A549 (cell line): ENCODE measurements at regions not wholly inside any gene's neighbourhood (a gene's known extent, or its start where the extent isn't known, plus 50 kb on each side); places are given as distances from the start of the nearest gene placed in this dataset.

Experiments used
- ATAC-seq, 2 experiments: fragments of 200-7000 bp in 1 of 2; fragments of >200 bp in 1 of 2; cut with Nextera tagmentation in 1 of 2; cut with Tn5 transposase in 1 of 2; 3 replicates each; pipeline versions ENCODE4 v1.8.0 to v1.9.1; 2018 to 2020; ENCODE audit warnings: mild to moderate bottlenecking in 1 of 2, moderate library complexity in 1 of 2
- CTCF ChIA-PET: fragments of 300-600 bp; sonication (Branson Sonifier 250); formaldehyde crosslinking; extraction: SDS; loops from one replicate; lab custom pipeline; 2021; ENCODE audit warnings: antibody characterized with exemption, inconsistent platforms; lab: Yijun Ruan, JAX
- POLR2A ChIA-PET: fragments of 350-600 bp; formaldehyde crosslinking; extraction: SDS; loops from one replicate; lab custom pipeline; 2021; ENCODE audit warnings: antibody characterized with exemption, inconsistent platforms; lab: Yijun Ruan, JAX
- DNase-seq, 2 experiments: peaks; one replicate each; pipeline versions ENCODE4 v3.0.0 to v3.0.0-alpha.2; 2011 to 2016; ENCODE audit warnings: low read depth in 1 of 2, low spot score in 1 of 2
- FAIRE-seq: peaks from 2 replicates; lab custom pipeline; 2011; peaks lifted over from hg19 to GRCh38; lab: Jason Lieb, UNC
- H3K27ac ChIP-seq, 2 experiments: fragments of >200 bp; sonication (Bioruptor Twin); formaldehyde crosslinking; 3 replicates each; pipeline ENCODE4 v1.5.1; 2016 to 2017
- H3K4me1 ChIP-seq: fragments of >200 bp; sonication (Bioruptor Twin); formaldehyde crosslinking; 3 replicates; pipeline ENCODE4 v1.6.1; 2016
- H3K4me2 ChIP-seq: fragments of >200 bp; sonication (Bioruptor Twin); formaldehyde crosslinking; 3 replicates; pipeline ENCODE4 v1.6.1; 2016
- H3K4me3 ChIP-seq: fragments of >200 bp; sonication (Bioruptor Twin); formaldehyde crosslinking; 3 replicates; pipeline ENCODE4 v1.5.1; 2016
- H3K9me3 ChIP-seq: fragments of >200 bp; sonication (Bioruptor Twin); formaldehyde crosslinking; 3 replicates; pipeline ENCODE4 v1.6.1; 2016
- E2F6 ChIP-seq: IDR thresholded peaks from 2 replicates; pipeline ENCODE4 v1.6.1; 2012; ENCODE audit warnings: low read depth, borderline replicate concordance
- EHMT2 ChIP-seq: fragments of 200-600 bp; sonication (generic); IDR thresholded peaks from 2 replicates; pipeline ENCODE4 v1.6.1; 2016; ENCODE audit warnings: antibody characterized with exemption, low read depth, mild to moderate bottlenecking, moderate library complexity
- FOSL2 ChIP-seq, 2 experiments: fragments of 450-650 bp in 1 of 2; fragments of >200 bp in 1 of 2; sonication (Bioruptor Twin) in 1 of 2; formaldehyde crosslinking; IDR thresholded peaks; 2 replicates each; pipeline versions ENCODE4 v1.5.0 to v1.6.1; 2016 to 2020; ENCODE audit warnings: mild to moderate bottlenecking in 1 of 2, moderate library complexity in 1 of 2
- HDAC2 ChIP-seq: fragments of 200-600 bp; sonication (generic); IDR thresholded peaks from 2 replicates; pipeline ENCODE4 v1.6.1; 2016
- HES2 ChIP-seq: fragments of >200 bp; sonication (Bioruptor Twin); formaldehyde crosslinking; IDR thresholded peaks from 2 replicates; pipeline ENCODE4 v1.6.1; 2016
- HOXB13 ChIP-seq: fragments of 250-450 bp; sonication (Bioruptor Pico); IDR thresholded peaks from 2 replicates; pipeline ENCODE4 v1.5.0; 2020; ENCODE audit warnings: low read depth, mild to moderate bottlenecking, moderate library complexity
- HOXB5 ChIP-seq: fragments of 250-450 bp; sonication (Bioruptor Pico); IDR thresholded peaks from 2 replicates; pipeline ENCODE4 v1.5.0; 2020; ENCODE audit warnings: mild to moderate bottlenecking, moderate library complexity
- KDM1A ChIP-seq: fragments of 200-600 bp; sonication (generic); IDR thresholded peaks from 2 replicates; pipeline ENCODE4 v1.6.1; 2016; ENCODE audit warnings: low read depth, mild to moderate bottlenecking
- MAX ChIP-seq: IDR thresholded peaks from 2 replicates; pipeline ENCODE4 v1.6.1; 2012
- NR3C1 ChIP-seq: fragments of >200 bp; sonication (Bioruptor Twin); formaldehyde crosslinking; IDR thresholded peaks from 3 replicates; pipeline ENCODE4 v1.6.1; 2017
- RARB ChIP-seq: fragments of 250-450 bp; sonication (Bioruptor Pico); IDR thresholded peaks from 2 replicates; pipeline ENCODE4 v1.8.0; 2021; ENCODE audit warnings: mild to moderate bottlenecking, moderate library complexity
- REST ChIP-seq: fragments of 200-600 bp; sonication (generic); IDR thresholded peaks from 2 replicates; pipeline ENCODE4 v1.6.1; 2016; ENCODE audit warnings: antibody characterized with exemption, mild to moderate bottlenecking, moderate library complexity
- SREBF2 ChIP-seq: fragments of 450-650 bp; IDR thresholded peaks from 2 replicates; pipeline ENCODE4 v1.6.1; 2014; ENCODE audit warnings: mild to moderate bottlenecking, moderate library complexity
- WGBS: methylation state at CpG from one replicate; pipeline ENCODE4 v1.1.6; 2017; ENCODE audit errors: missing lambda C conversion rate; 5-methylcytosine and 5-hydroxymethylcytosine counted together
- TF ChIP-seq, protein P1 (sequence below): fragments of 150-350 bp; IDR thresholded peaks from 2 replicates; pipeline ENCODE4 v1.6.1; 2014; ENCODE audit warnings: low read depth, mild to moderate bottlenecking, low read length
- TF ChIP-seq, protein P2 (sequence below): fragments of >200 bp; sonication (Bioruptor Twin); formaldehyde crosslinking; IDR thresholded peaks from 3 replicates; pipeline ENCODE4 v1.5.1; 2016

GRCh38 chr10:21314906-21315644, 210.4 kb downstream of the SKIDA1 start:
- Histone ChIP-seq H3K27ac (peak overlapping the region; percentile 93 to 94), H3K4me2 (peak overlapping the region; percentile 69), H3K4me3 (no peak overlapping the region), H3K9me3 (no peaks in the 10 kb centered on the region)
- DNase-seq (peak in 1 of 2 experiments; percentile 69), ATAC-seq (peak; percentile 28 to 76; a peak in 5 of 6 replicates), FAIRE-seq (peak; percentile 76)
- CTCF ChIA-PET: interaction anchor here (0.6 to 1.2 kb wide), 5 partner anchors 18 to 1999 kb away, joined by 3 to 4 read pairs (median 3); no protein-coding TSS in a partner anchor
- 25% methylated on average over 7 of the region's 13 CpGs for WGBS
- POLR2A ChIA-PET: interaction anchor here (0.5 to 1.3 kb wide), 4 partner anchors 20 to 181 kb away, joined by 3 to 9 read pairs (median 5); no protein-coding TSS in a partner anchor
- TF ChIP-seq, protein P1, sequence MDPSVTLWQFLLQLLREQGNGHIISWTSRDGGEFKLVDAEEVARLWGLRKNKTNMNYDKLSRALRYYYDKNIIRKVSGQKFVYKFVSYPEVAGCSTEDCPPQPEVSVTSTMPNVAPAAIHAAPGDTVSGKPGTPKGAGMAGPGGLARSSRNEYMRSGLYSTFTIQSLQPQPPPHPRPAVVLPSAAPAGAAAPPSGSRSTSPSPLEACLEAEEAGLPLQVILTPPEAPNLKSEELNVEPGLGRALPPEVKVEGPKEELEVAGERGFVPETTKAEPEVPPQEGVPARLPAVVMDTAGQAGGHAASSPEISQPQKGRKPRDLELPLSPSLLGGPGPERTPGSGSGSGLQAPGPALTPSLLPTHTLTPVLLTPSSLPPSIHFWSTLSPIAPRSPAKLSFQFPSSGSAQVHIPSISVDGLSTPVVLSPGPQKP: no peak
- TF ChIP-seq, protein P2, sequence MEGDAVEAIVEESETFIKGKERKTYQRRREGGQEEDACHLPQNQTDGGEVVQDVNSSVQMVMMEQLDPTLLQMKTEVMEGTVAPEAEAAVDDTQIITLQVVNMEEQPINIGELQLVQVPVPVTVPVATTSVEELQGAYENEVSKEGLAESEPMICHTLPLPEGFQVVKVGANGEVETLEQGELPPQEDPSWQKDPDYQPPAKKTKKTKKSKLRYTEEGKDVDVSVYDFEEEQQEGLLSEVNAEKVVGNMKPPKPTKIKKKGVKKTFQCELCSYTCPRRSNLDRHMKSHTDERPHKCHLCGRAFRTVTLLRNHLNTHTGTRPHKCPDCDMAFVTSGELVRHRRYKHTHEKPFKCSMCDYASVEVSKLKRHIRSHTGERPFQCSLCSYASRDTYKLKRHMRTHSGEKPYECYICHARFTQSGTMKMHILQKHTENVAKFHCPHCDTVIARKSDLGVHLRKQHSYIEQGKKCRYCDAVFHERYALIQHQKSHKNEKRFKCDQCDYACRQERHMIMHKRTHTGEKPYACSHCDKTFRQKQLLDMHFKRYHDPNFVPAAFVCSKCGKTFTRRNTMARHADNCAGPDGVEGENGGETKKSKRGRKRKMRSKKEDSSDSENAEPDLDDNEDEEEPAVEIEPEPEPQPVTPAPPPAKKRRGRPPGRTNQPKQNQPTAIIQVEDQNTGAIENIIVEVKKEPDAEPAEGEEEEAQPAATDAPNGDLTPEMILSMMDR: no peak
- no peak for TF ChIP-seq HOXB5 (CRISPR knock-in tag)
- TF ChIP-seq HDAC2: 0 out of 2 replicates have a peak, but pooled peaks have one; percentile 27
- no peak for TF ChIP-seq HOXB13 (CRISPR knock-in tag)
- TF ChIP-seq REST: no peak
- TF ChIP-seq RARB (CRISPR knock-in tag): no peak
- TF ChIP-seq NR3C1: no peak
- no peak for TF ChIP-seq HES2
- no peak for TF ChIP-seq FOSL2 (IDR thresholded peaks at IDR 0.05)
- peak; percentile 64 for TF ChIP-seq FOSL2 (CRISPR knock-in tag; IDR thresholded peaks at IDR 0.05)
- no peak; the same call in none of the 2 replicates for TF ChIP-seq MAX
- TF ChIP-seq KDM1A: no peak
- no peak for TF ChIP-seq SREBF2
- TF ChIP-seq E2F6: no peak
- TF ChIP-seq, all 56 proteins: peak for 2
- peaks cover 53% of the 10 kb centered on the region for H3K4me1 ChIP-seq

DNA sequence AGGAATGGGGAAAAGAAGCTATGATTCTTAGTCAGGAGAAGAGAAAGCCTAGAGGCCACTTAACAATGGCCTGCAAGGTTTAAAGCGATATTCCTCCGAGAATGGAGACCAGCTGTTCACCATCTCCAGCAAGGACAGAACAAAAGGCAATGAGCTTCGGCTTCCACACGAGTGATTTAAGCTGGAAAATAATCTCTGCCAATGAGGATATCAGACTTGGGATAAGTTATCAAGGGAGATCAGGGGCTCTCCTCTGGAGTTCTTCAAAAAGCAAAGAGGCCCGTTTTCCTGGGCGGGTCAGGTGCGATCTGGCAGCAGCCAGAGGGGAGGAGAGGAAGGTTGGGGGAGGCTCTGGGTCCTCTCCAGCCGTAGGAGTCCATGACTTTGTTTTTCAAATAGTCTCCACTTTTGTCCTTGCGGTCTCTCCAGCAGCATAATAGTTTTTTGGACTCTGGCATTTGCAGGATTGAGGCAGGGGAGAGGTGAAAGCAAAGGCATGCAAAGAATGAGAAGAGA, 211.3 kb downstream of the SKIDA1 start:
- DNase-seq (no peak), ATAC-seq (no peak)
- POLR2A ChIA-PET: no interaction called here
- Histone ChIP-seq H3K27ac (peak overlapping the region; percentile 93 to 94), H3K9me3 (no peaks in the 10 kb centered on the region)
- no peak for TF ChIP-seq EHMT2
- TF ChIP-seq, all 56 proteins: peak for 0
- H3K4me1 ChIP-seq: peaks cover 48% of the 10 kb centered on the region
- no peak overlapping the region for H3K4me3 ChIP-seq
- no peak for FAIRE-seq
- 76% methylated on average over 9 of the region's 9 CpGs for WGBS
- H3K4me2 ChIP-seq: peak overlapping the region; percentile 69
- CTCF ChIA-PET: interaction anchor here (0.6 to 1.3 kb wide), 2 partner anchors 19 kb away, joined by 3 to 6 read pairs; no protein-coding TSS in a partner anchor
